Endodermal cell (in vitro differentiated cells): ENCODE measurements at regions not wholly inside any gene's neighbourhood (a gene's known extent, or its start where the extent isn't known, plus 50 kb on each side); places are given as distances from the start of the nearest gene placed in this dataset.

ENCODE experiments used
- DNase-seq: peaks from one replicate; pipeline ENCODE4 v3.0.0-alpha.2; 2017
- H3K27ac ChIP-seq: 2 replicates; pipeline ENCODE4 v1.5.1; 2013; ENCODE audit warnings: mild to moderate bottlenecking, low read depth, low read length, moderate library complexity
- H3K27me3 ChIP-seq: 2 replicates; pipeline ENCODE4 v1.6.1; 2013; ENCODE audit warnings: mild to moderate bottlenecking, low read length, moderate library complexity; ENCODE audit not compliant: insufficient read depth, control insufficient read depth, poor library complexity, severe bottlenecking
- H3K36me3 ChIP-seq: 2 replicates; pipeline ENCODE4 v1.7.0; 2013; ENCODE audit warnings: mild to moderate bottlenecking, low read length, moderate library complexity; ENCODE audit not compliant: control insufficient read depth, insufficient read depth
- H3K4me1 ChIP-seq: one replicate; pipeline ENCODE4 v1.7.0; 2013; ENCODE audit warnings: low read length; ENCODE audit not compliant: control insufficient read depth, insufficient read depth
- H3K4me3 ChIP-seq: 2 replicates; pipeline ENCODE4 v1.5.1; 2013; ENCODE audit warnings: mild to moderate bottlenecking, low read length, moderate library complexity
- H3K9ac ChIP-seq: 2 replicates; pipeline ENCODE4 v1.6.1; 2013; ENCODE audit warnings: mild to moderate bottlenecking, low read length, moderate library complexity; ENCODE audit not compliant: poor library complexity, severe bottlenecking; ENCODE audit errors: extremely low read depth
- H3K9me3 ChIP-seq: 2 replicates; pipeline ENCODE4 v1.6.1; 2013; ENCODE audit warnings: mild to moderate bottlenecking, low read length, moderate library complexity; ENCODE audit not compliant: control insufficient read depth
- H3K27ac Mint-ChIP-seq: 2 replicates; pipeline ENCODE4 v1.8.0; 2020; ENCODE audit warnings: mixed read lengths
- H3K27me3 Mint-ChIP-seq: 2 replicates; pipeline ENCODE4 v1.8.0; 2021; ENCODE audit warnings: mild to moderate bottlenecking, mixed read lengths; ENCODE audit not compliant: insufficient read depth
- H3K36me3 Mint-ChIP-seq: 2 replicates; pipeline ENCODE4 v1.8.0; 2020; ENCODE audit warnings: low read depth, mixed read lengths
- H3K4me1 Mint-ChIP-seq: 2 replicates; pipeline ENCODE4 v1.8.0; 2020; ENCODE audit warnings: mixed read lengths
- H3K4me3 Mint-ChIP-seq: 2 replicates; pipeline ENCODE4 v1.8.0; 2020; ENCODE audit warnings: mild to moderate bottlenecking, moderate library complexity, mixed read lengths
- H3K9me3 Mint-ChIP-seq: 2 replicates; pipeline ENCODE4 v1.8.0; 2020; ENCODE audit warnings: mild to moderate bottlenecking, mixed read lengths
- CTCF ChIP-seq: fragments of 200-600 bp; sonication (generic); conservative IDR thresholded peaks from 2 replicates; pipeline ENCODE4 v1.5.0; 2021; ENCODE audit warnings: antibody characterized with exemption, mild to moderate bottlenecking
- whole genome bisulfite sequencing, 2 experiments: methylation state at CpG; one replicate each; pipeline versions ENCODE4 v1.1.5 to v1.1.7; 2013; ENCODE audit warnings: missing lambda C conversion rate in 2 of 2, mixed read lengths in 1 of 2; ENCODE audit not compliant: insufficient coverage in 1 of 2, insufficient read length in 1 of 2; 5-methylcytosine and 5-hydroxymethylcytosine counted together

GRCh38 chr2:84234103-84234502, 225.0 kb downstream of the SUCLG1 start:
- Histone ChIP-seq H3K36me3 (no peaks in the 10 kb centered on the region), H3K4me3 (no peak overlapping the region), H3K9me3 (no peaks in the 10 kb centered on the region), H3K27ac (no peak overlapping the region), H3K27me3 (no peaks in the 10 kb centered on the region), H3K9ac (no peak overlapping the region), H3K4me1 (no peaks in the 10 kb centered on the region)
- Mint-ChIP-seq H3K36me3 (no peaks in the 10 kb centered on the region), H3K4me3 (no peak overlapping the region), H3K27me3 (no peaks in the 10 kb centered on the region), H3K27ac (no peak overlapping the region), H3K9me3 (no peaks in the 10 kb centered on the region), H3K4me1 (no peaks in the 10 kb centered on the region)
- 84 to 93% methylated on average over 2 to 5 of the region's 6 CpGs for WGBS, 2 experiments
- no peak for DNase-seq
- no peak for TF ChIP-seq CTCF

GRCh38 chr2:84231478-84231877, 227.6 kb downstream of the SUCLG1 start:
- H3K36me3 ChIP-seq = no peaks in the 10 kb centered on the region
- H3K27ac ChIP-seq = no peak overlapping the region
- Mint-ChIP-seq H3K27ac (no peak overlapping the region), H3K4me3 (no peak overlapping the region), H3K27me3 (no peaks in the 10 kb centered on the region), H3K36me3 (no peaks in the 10 kb centered on the region), H3K4me1 (no peaks in the 10 kb centered on the region), H3K9me3 (peaks cover 8% of the 10 kb centered on the region)
- no peaks in the 10 kb centered on the region for H3K4me1 ChIP-seq
- WGBS, 2 experiments = 94% methylated on average over 1 of the region's 1 CpG; no CpG with 5 or more reads in 1 of the 2 experiments
- H3K9ac ChIP-seq = no peak overlapping the region
- no peaks in the 10 kb centered on the region for H3K27me3 ChIP-seq
- no peak overlapping the region for H3K4me3 ChIP-seq
- no peaks in the 10 kb centered on the region for H3K9me3 ChIP-seq
- no peak for DNase-seq
- no peak for TF ChIP-seq CTCF

GRCh38 chr2:84224121-84224520, 235.0 kb downstream of the SUCLG1 start:
- DNase-seq = no peak
- no peaks in the 10 kb centered on the region for H3K36me3 ChIP-seq
- no peak overlapping the region for H3K4me3 ChIP-seq
- H3K4me3 Mint-ChIP-seq = no peak overlapping the region
- H3K27me3 Mint-ChIP-seq = no peaks in the 10 kb centered on the region
- no peaks in the 10 kb centered on the region for H3K4me1 Mint-ChIP-seq
- no peaks in the 10 kb centered on the region for H3K27me3 ChIP-seq
- H3K4me1 ChIP-seq = no peaks in the 10 kb centered on the region
- H3K27ac ChIP-seq = no peak overlapping the region
- H3K36me3 Mint-ChIP-seq = no peaks in the 10 kb centered on the region
- no peak overlapping the region for H3K27ac Mint-ChIP-seq
- H3K9me3 ChIP-seq = no peaks in the 10 kb centered on the region
- H3K9ac ChIP-seq = no peak overlapping the region
- TF ChIP-seq CTCF = no peak
- peaks cover 29% of the 10 kb centered on the region for H3K9me3 Mint-ChIP-seq
